ENCODE measurements at regions not wholly inside any gene's neighbourhood (a gene's known extent, or its start where the extent isn't known, plus 50 kb on each side); places are given as distances from the start of the nearest gene placed in this dataset.

- no peak for DNase-seq (ENCODE audit: insufficient read length, low spot score, missing footprints)
Observed at GRCh38 chr13:91024157-91024792, 323.2 kb upstream of the MIR17HG start.

DNA sequence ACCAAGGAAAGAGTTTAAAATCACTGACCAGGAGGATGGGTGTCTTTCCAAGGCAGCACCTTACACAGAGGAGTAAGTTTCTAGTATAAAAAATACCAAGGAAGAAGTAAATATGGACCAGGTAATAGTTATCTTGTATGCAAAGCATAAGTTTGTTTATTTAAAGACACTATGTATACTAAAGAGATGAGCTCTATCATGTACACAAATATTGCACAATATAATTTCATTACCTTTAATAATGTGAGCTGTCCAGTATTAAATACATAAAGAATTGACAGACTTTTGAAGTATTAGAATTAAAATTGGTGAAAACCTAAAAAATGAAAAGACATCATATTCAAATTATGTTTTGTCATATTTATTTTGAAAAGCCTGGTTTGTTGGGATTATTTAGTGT, 322.0 kb upstream of the MIR17HG start:
- Histone ChIP-seq H2AFZ (ENCODE audit: low read length) (no peak overlapping the region), H3K4me3 (ENCODE audit: insufficient read depth, low read length) (no peak overlapping the region), H4K20me1 (ENCODE audit: insufficient read depth, low read length) (no peaks in the 10 kb centered on the region), H3K36me3 (ENCODE audit: insufficient read depth, low read length) (no peaks in the 10 kb centered on the region), H3K27me3 (ENCODE audit: insufficient read depth, low read length) (no peaks in the 10 kb centered on the region), H3K4me1 (ENCODE audit: insufficient read depth, low read length) (no peaks in the 10 kb centered on the region), H3K4me2 (ENCODE audit: insufficient read depth, low read length) (no peak overlapping the region), H3K79me2 (ENCODE audit: insufficient read depth, low read length) (no peaks in the 10 kb centered on the region), H3K27ac (ENCODE audit: low read depth, low read length) (no peak overlapping the region), H3K9me3 (ENCODE audit: low read depth, low read length) (no peaks in the 10 kb centered on the region)
- TF ChIP-seq, protein P1, sequence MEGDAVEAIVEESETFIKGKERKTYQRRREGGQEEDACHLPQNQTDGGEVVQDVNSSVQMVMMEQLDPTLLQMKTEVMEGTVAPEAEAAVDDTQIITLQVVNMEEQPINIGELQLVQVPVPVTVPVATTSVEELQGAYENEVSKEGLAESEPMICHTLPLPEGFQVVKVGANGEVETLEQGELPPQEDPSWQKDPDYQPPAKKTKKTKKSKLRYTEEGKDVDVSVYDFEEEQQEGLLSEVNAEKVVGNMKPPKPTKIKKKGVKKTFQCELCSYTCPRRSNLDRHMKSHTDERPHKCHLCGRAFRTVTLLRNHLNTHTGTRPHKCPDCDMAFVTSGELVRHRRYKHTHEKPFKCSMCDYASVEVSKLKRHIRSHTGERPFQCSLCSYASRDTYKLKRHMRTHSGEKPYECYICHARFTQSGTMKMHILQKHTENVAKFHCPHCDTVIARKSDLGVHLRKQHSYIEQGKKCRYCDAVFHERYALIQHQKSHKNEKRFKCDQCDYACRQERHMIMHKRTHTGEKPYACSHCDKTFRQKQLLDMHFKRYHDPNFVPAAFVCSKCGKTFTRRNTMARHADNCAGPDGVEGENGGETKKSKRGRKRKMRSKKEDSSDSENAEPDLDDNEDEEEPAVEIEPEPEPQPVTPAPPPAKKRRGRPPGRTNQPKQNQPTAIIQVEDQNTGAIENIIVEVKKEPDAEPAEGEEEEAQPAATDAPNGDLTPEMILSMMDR (IDR thresholded peaks at IDR 0.05; ENCODE audit: extremely low read depth, low read depth, low read length) = no peak
- DNase-seq (ENCODE audit: insufficient read length, low spot score, missing footprints) = no peak

More at GRCh38 chr13:91024157-91024792, 323.2 kb upstream of the MIR17HG start:
- Histone ChIP-seq H3K36me3 (ENCODE audit: insufficient read depth, low read length) (no peaks in the 10 kb centered on the region), H4K20me1 (ENCODE audit: insufficient read depth, low read length) (no peaks in the 10 kb centered on the region), H3K4me1 (ENCODE audit: insufficient read depth, low read length) (no peaks in the 10 kb centered on the region), H3K4me3 (ENCODE audit: insufficient read depth, low read length) (no peak overlapping the region), H3K27me3 (ENCODE audit: insufficient read depth, low read length) (no peaks in the 10 kb centered on the region), H3K79me2 (ENCODE audit: insufficient read depth, low read length) (no peaks in the 10 kb centered on the region), H3K4me2 (ENCODE audit: insufficient read depth, low read length) (no peak overlapping the region), H2AFZ (ENCODE audit: low read length) (no peak overlapping the region), H3K9me3 (ENCODE audit: low read depth, low read length) (no peaks in the 10 kb centered on the region), H3K27ac (ENCODE audit: low read depth, low read length) (no peak overlapping the region)
- TF ChIP-seq, protein P1 (IDR thresholded peaks at IDR 0.05; ENCODE audit: extremely low read depth, low read depth, low read length) = no peak

DNA sequence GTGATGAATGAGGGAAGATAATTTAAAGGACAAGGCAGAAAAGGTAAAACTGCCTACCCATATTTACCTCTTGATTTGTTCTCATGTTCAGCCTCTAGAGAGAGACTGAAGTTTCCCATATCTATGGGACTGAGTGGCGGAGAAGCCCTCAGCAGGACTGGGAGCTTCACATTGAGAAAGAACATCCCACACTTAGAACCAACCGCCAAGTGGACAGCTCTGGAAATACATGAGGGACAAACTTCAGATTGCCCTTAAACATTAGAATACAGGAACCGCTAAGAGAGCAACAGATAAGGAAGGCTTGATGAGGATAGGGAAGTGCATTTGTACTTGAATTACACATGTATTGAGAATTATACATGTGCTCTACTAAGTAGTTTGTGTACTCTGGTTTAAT, 316.0 kb upstream of the MIR17HG start:
- TF ChIP-seq, protein P1 (IDR thresholded peaks at IDR 0.05; ENCODE audit: extremely low read depth, low read depth, low read length) = no peak
- no peak for DNase-seq (ENCODE audit: insufficient read length, low spot score, missing footprints)
- no peak overlapping the region for H3K4me3 ChIP-seq (ENCODE audit: insufficient read depth, low read length)

DNA sequence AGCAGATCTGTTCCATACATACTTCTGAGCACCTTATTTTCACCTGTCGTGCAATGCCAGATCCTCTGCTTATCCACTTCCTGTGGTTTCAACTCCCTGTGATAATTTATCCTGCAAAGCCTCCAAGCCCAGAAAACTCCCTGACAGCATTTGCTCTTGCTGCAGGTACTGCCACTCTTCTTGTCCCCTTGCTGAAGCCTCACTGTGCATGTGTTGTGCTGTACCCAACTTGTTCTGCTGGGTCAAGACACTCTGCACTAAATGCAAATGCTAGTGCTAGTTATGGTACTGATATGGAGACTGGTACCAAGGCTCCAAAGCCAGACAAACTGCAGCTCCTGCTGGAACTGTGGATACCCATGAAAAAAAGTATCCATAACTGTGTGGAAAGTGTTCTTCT, 315.4 kb upstream of the MIR17HG start:
- no peak overlapping the region for H3K4me3 ChIP-seq (ENCODE audit: insufficient read depth, low read length)

More for the DNA sequence above, 316.0 kb upstream of the MIR17HG start:
- Histone ChIP-seq H3K9me3 (ENCODE audit: low read depth, low read length) (peaks cover 3% of the 10 kb centered on the region), H3K4me2 (ENCODE audit: insufficient read depth, low read length) (no peak overlapping the region), H3K27ac (ENCODE audit: low read depth, low read length) (no peak overlapping the region), H2AFZ (ENCODE audit: low read length) (no peak overlapping the region), H3K4me1 (ENCODE audit: insufficient read depth, low read length) (no peaks in the 10 kb centered on the region), H3K27me3 (ENCODE audit: insufficient read depth, low read length) (no peaks in the 10 kb centered on the region), H4K20me1 (ENCODE audit: insufficient read depth, low read length) (no peaks in the 10 kb centered on the region), H3K79me2 (ENCODE audit: insufficient read depth, low read length) (no peaks in the 10 kb centered on the region), H3K36me3 (ENCODE audit: insufficient read depth, low read length) (no peaks in the 10 kb centered on the region)

More for the DNA sequence above, 315.4 kb upstream of the MIR17HG start:
- Histone ChIP-seq H4K20me1 (ENCODE audit: insufficient read depth, low read length) (no peaks in the 10 kb centered on the region), H3K27me3 (ENCODE audit: insufficient read depth, low read length) (no peaks in the 10 kb centered on the region), H3K79me2 (ENCODE audit: insufficient read depth, low read length) (no peaks in the 10 kb centered on the region), H3K4me1 (ENCODE audit: insufficient read depth, low read length) (no peaks in the 10 kb centered on the region), H3K9me3 (ENCODE audit: low read depth, low read length) (peaks cover 3% of the 10 kb centered on the region), H3K27ac (ENCODE audit: low read depth, low read length) (no peak overlapping the region), H3K4me2 (ENCODE audit: insufficient read depth, low read length) (no peak overlapping the region), H3K36me3 (ENCODE audit: insufficient read depth, low read length) (no peaks in the 10 kb centered on the region), H2AFZ (ENCODE audit: low read length) (no peak overlapping the region)
- DNase-seq (ENCODE audit: insufficient read length, low spot score, missing footprints) = no peak
- TF ChIP-seq, protein P1 (IDR thresholded peaks at IDR 0.05; ENCODE audit: extremely low read depth, low read depth, low read length) = no peak

Measured in osteoblast (primary cell).